ENCODE measurements at regions not wholly inside any gene's neighbourhood (a gene's known extent, or its start where the extent isn't known, plus 50 kb on each side); places are given as distances from the start of the nearest gene placed in this dataset.

- no peak for TF ChIP-seq ZNF830 (tag by site-specific recombination; IDR thresholded peaks at IDR 0.05; ENCODE audit: low read depth)
- peak; percentile 85 for TF ChIP-seq ZNF335 (tag by site-specific recombination; conservative IDR thresholded peaks at IDR 0.05)
- no peak for TF ChIP-seq ZNF677 (tag by site-specific recombination; IDR thresholded peaks at IDR 0.05)
- TF ChIP-seq PRDM10 (tag by site-specific recombination; IDR thresholded peaks at IDR 0.05), result peak; percentile 98
- no peak for TF ChIP-seq ZBTB10 (tag by site-specific recombination; IDR thresholded peaks at IDR 0.05)
- TF ChIP-seq ZNF747 (tag by site-specific recombination; IDR thresholded peaks at IDR 0.05), result no peak
- no peak for TF ChIP-seq ZBTB26 (tag by site-specific recombination; optimal IDR thresholded peaks at IDR 0.05)
- 0 out of 2 replicates have a peak, but pooled peaks have one; percentile 38 for TF ChIP-seq KLF10 (tag by site-specific recombination; IDR thresholded peaks at IDR 0.05)
- no peak for TF ChIP-seq ZNF549 (tag by site-specific recombination; IDR thresholded peaks at IDR 0.05)
- TF ChIP-seq ZNF645 (tag by site-specific recombination; IDR thresholded peaks at IDR 0.05), result no peak
Measured at GRCh38 chr17:68102318-68102758, 66.8 kb downstream of the KPNA2 start (continued).

GRCh38 chr17:68103148-68103547, 67.6 kb downstream of the KPNA2 start:
- 0 out of 2 replicates have a peak overlapping the region, but pooled peaks have one; percentile 96 for H3K27ac ChIP-seq (ENCODE audit: extremely low read depth, low read depth, low read length)
- H3K4me1 ChIP-seq (ENCODE audit: control insufficient read depth, insufficient read depth, low read length), result peaks cover 9% of the 10 kb centered on the region
- H3K36me3 ChIP-seq (ENCODE audit: control insufficient read depth in 2 of 2, insufficient read depth in 1 of 2, low read length in 2 of 2), result peaks cover 17 to 18% of the 10 kb centered on the region in 2 experiments
- H3K4me3 ChIP-seq (ENCODE audit: low read depth, low read length), result peak overlapping the region; percentile 82
- H3K9me3 ChIP-seq (ENCODE audit: control insufficient read depth, insufficient read depth, low read depth, low read length), result no peaks in the 10 kb centered on the region
- TF ChIP-seq PRDM1 (tag by site-specific recombination; IDR thresholded peaks at IDR 0.05) (peak; percentile 75), GLIS1 (tag by site-specific recombination; IDR thresholded peaks at IDR 0.05) (peak; percentile 36; the same call in 1 of the 2 replicates), IKZF3 (tag by site-specific recombination; IDR thresholded peaks at IDR 0.05) (0 out of 2 replicates have a peak, but pooled peaks have one; percentile 73), MEIS1 (CRISPR knock-in tag; IDR thresholded peaks at IDR 0.05; ENCODE audit: borderline replicate concordance) (no peak)
- ChIA-PET POLR2A (interaction anchor here (2.2 kb wide), 1 partner anchor 67 kb away, joined by 9 read pairs; the partner anchor contains the start of gene KPNA2), CTCF (no interaction called here)

GRCh38 chr17:68106085-68106484, 70.5 kb downstream of the KPNA2 start:
- no peak overlapping the region for H3K4me3 ChIP-seq (ENCODE audit: low read depth, low read length)
- TF ChIP-seq ZNF664 (tag by site-specific recombination; IDR thresholded peaks at IDR 0.05) (peak; percentile 97), ZBTB8A (tag by site-specific recombination; IDR thresholded peaks at IDR 0.05) (no peak), ZNF660 (tag by site-specific recombination; IDR thresholded peaks at IDR 0.05) (no peak)
- ChIA-PET POLR2A (no interaction called here), CTCF (interaction anchor here (0.6 to 1.1 kb wide), 3 partner anchors 45 to 142 kb away, joined by 3 to 5 read pairs (median 5); no protein-coding TSS in a partner anchor)
- H3K36me3 ChIP-seq (ENCODE audit: control insufficient read depth in 2 of 2, insufficient read depth in 1 of 2, low read length in 2 of 2), result peaks cover 18 to 23% of the 10 kb centered on the region in 2 experiments
- H3K4me1 ChIP-seq (ENCODE audit: control insufficient read depth, insufficient read depth, low read length), result peaks cover 9% of the 10 kb centered on the region
- no peaks in the 10 kb centered on the region for H3K9me3 ChIP-seq (ENCODE audit: control insufficient read depth, insufficient read depth, low read depth, low read length)
- no peak overlapping the region for H3K27ac ChIP-seq (ENCODE audit: extremely low read depth, low read depth, low read length)
